ENCODE measurements at regions not wholly inside any gene's neighbourhood (a gene's known extent, or its start where the extent isn't known, plus 50 kb on each side); places are given as distances from the start of the nearest gene placed in this dataset.
A peak's percentile ranks its signal among the peaks of the same experiment; 100 is the strongest.

DNA sequence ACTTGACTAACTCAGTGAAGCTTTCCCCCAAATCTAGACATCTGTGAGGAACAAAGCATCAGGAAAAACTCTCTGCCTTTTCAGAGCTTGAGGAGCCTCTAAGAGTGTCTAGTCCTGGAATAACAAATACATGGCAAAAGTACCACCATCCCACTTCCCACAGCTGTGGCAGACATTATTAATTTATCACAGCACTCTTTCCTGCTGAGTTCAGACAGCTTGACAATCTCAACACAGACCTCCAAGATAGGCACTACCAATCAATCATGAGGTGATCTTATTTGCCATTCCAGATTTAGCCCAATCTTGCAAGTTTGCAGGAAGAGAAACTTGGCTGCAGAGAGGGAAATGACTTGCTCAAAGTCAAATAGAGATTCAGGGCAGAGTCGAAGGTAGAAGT is 202.8 kb downstream of the MN1 start:
- Histone ChIP-seq H3K36me3 (no peaks in the 10 kb centered on the region), H3K4me3 (no peak overlapping the region), H3K27ac (no peak overlapping the region), H3K4me1 (peaks cover 4 to 14% of the 10 kb centered on the region in 2 donors), H3K9me3 (no peaks in the 10 kb centered on the region), H3K27me3 (no peaks in the 10 kb centered on the region)
- intact Hi-C loops (cut with DNase I), result no loop called here
- DNase-seq (ENCODE audit: low spot score in 2 of 2), result no peak
- TF ChIP-seq, protein P1, sequence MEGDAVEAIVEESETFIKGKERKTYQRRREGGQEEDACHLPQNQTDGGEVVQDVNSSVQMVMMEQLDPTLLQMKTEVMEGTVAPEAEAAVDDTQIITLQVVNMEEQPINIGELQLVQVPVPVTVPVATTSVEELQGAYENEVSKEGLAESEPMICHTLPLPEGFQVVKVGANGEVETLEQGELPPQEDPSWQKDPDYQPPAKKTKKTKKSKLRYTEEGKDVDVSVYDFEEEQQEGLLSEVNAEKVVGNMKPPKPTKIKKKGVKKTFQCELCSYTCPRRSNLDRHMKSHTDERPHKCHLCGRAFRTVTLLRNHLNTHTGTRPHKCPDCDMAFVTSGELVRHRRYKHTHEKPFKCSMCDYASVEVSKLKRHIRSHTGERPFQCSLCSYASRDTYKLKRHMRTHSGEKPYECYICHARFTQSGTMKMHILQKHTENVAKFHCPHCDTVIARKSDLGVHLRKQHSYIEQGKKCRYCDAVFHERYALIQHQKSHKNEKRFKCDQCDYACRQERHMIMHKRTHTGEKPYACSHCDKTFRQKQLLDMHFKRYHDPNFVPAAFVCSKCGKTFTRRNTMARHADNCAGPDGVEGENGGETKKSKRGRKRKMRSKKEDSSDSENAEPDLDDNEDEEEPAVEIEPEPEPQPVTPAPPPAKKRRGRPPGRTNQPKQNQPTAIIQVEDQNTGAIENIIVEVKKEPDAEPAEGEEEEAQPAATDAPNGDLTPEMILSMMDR (IDR thresholded peaks at IDR 0.05), result no peak

DNA sequence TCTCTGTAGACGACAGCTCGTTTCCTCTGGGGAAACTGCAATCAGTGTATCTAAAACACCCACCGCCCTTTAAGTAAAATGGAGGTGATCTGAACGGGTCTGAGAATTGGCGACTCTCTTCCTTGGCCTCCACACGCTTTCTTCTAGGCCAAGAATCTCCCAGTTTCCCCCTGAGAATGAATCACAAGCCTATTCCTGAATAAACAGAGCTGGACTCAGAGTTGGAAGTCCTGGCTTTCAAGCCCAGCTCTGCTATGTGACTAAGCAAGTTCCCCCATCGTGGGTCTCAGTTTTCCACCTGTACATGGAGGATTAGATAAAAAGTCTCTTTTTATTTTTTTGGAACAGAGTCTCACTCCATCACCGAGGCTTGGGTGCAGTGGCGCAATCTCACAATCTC is 200.4 kb downstream of the MN1 start:
- DNase-seq (ENCODE audit: low spot score in 2 of 2), result no peak
- no peaks in the 10 kb centered on the region for H3K9me3 ChIP-seq
- no peak overlapping the region for H3K4me3 ChIP-seq
- TF ChIP-seq, protein P1 (IDR thresholded peaks at IDR 0.05), result no peak
- peaks cover 4 to 17% of the 10 kb centered on the region in 2 donors for H3K4me1 ChIP-seq
- intact Hi-C loops (cut with DNase I), result loop anchor here (5.0 kb wide), 1 partner anchor 201 kb away; the partner anchor contains the start of gene MN1
- H3K36me3 ChIP-seq, result no peaks in the 10 kb centered on the region
- H3K27me3 ChIP-seq, result no peaks in the 10 kb centered on the region
- no peak overlapping the region for H3K27ac ChIP-seq

- DNase-seq (ENCODE audit: low spot score in 2 of 2), result no peak
- intact Hi-C loops (cut with DNase I), result loop anchor here (5.0 kb wide), 1 partner anchor 200 kb away; the partner anchor contains the start of gene MN1
- TF ChIP-seq, protein P1 (IDR thresholded peaks at IDR 0.05), result no peak
These were observed 199.2 kb downstream of the MN1 start for GRCh38 chr22:27602390-27602789.

GRCh38 chr22:27603111-27603799 is 198.3 kb downstream of the MN1 start:
- DNase-seq (ENCODE audit: low spot score in 2 of 2), result no peak
- Histone ChIP-seq H3K4me1 (peaks cover 4 to 17% of the 10 kb centered on the region in 2 donors), H3K9me3 (no peaks in the 10 kb centered on the region), H3K27ac (peak overlapping the region; percentile 71 to 78), H3K4me3 (peak overlapping the region in 1 of 2 donors; percentile 24), H3K36me3 (no peaks in the 10 kb centered on the region), H3K27me3 (no peaks in the 10 kb centered on the region)
- TF ChIP-seq, protein P1 (IDR thresholded peaks at IDR 0.05), result peak in 1 of 3 experiments; percentile 38
- intact Hi-C loops (cut with DNase I), result loop anchor here (5.0 kb wide), 1 partner anchor 199 kb away; the partner anchor contains the start of gene MN1

More at GRCh38 chr22:27602390-27602789, 199.2 kb downstream of the MN1 start:
- Histone ChIP-seq H3K4me1 (peaks cover 4 to 17% of the 10 kb centered on the region in 2 donors), H3K27me3 (no peaks in the 10 kb centered on the region), H3K27ac (no peak overlapping the region), H3K4me3 (no peak overlapping the region), H3K36me3 (no peaks in the 10 kb centered on the region), H3K9me3 (no peaks in the 10 kb centered on the region)

GRCh38 chr22:27603800-27604144 is 197.8 kb downstream of the MN1 start:
- Histone ChIP-seq H3K36me3 (no peaks in the 10 kb centered on the region), H3K27me3 (no peaks in the 10 kb centered on the region), H3K4me3 (peak overlapping the region in 1 of 2 donors; percentile 24), H3K27ac (peak overlapping the region; percentile 71 to 78), H3K4me1 (peaks cover 4 to 17% of the 10 kb centered on the region in 2 donors), H3K9me3 (no peaks in the 10 kb centered on the region)
- peak in 1 of 2 donors; percentile 76 for DNase-seq (ENCODE audit: low spot score in 2 of 2)
- TF ChIP-seq, protein P1 (IDR thresholded peaks at IDR 0.05), result peak in 2 of 3 experiments; percentile 2 to 8
- intact Hi-C loops (cut with DNase I), result loop anchor here (5.0 kb wide), 1 partner anchor 199 kb away; the partner anchor contains the start of gene MN1
